ENCODE measurements at regions not wholly inside any gene's neighbourhood (a gene's known extent, or its start where the extent isn't known, plus 50 kb on each side); places are given as distances from the start of the nearest gene placed in this dataset.

DNA sequence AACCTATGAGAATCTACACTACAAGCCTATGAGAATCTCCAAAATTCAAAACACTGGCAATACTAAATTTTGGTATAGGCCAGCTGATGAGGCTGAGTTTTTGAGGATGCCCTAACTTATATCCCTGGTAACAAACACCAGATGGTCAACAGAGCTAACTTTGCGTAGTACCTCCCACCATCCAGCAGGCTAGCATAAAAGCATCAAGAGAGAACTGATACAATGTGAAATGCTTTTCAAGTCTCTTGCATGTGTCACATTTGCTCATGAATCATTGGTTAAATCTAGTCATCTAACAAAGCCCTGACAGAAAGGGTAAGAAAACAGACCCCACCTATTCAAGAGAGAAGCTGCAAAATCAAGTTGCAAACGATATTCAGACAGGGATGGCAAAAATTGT is 1609.7 kb upstream of the CDH9 start:
- Histone ChIP-seq H3K36me3 (ENCODE audit: insufficient read depth, low read length) (no peaks in the 10 kb centered on the region), H3K4me2 (ENCODE audit: low read length) (no peak overlapping the region), H3K4me3 (ENCODE audit: low read depth, low read length, poor library complexity, severe bottlenecking) (no peak overlapping the region), H3K9me3 (ENCODE audit: low read length) (no peaks in the 10 kb centered on the region), H3K79me2 (ENCODE audit: insufficient read depth, low read depth, low read length) (no peaks in the 10 kb centered on the region), H3K9me2 (ENCODE audit: insufficient read depth, low read length) (no peaks in the 10 kb centered on the region), H3K27ac (ENCODE audit: low read depth, low read length, poor library complexity, severe bottlenecking) (no peak overlapping the region), H4K20me1 (ENCODE audit: insufficient read depth, low read length) (no peaks in the 10 kb centered on the region), H3K4me1 (ENCODE audit: insufficient read depth, low read length, poor library complexity, severe bottlenecking) (no peaks in the 10 kb centered on the region), H2AFZ (ENCODE audit: low read length) (no peak overlapping the region)
- intact Hi-C loops (cut with micrococcal nuclease; ENCODE audit: unreplicated experiment) = no loop called here
- ChIA-PET POLR2A (no interaction called here), CTCF (ENCODE audit: unreplicated experiment) (no interaction called here)
- no TSS peak for BruUV-seq (replicated peaks)
- no peak for TF ChIP-seq EZH2phosphoT487 (IDR thresholded peaks at IDR 0.05; ENCODE audit: borderline replicate concordance, low read depth, low read length)
- TF ChIP-seq, protein P1, sequence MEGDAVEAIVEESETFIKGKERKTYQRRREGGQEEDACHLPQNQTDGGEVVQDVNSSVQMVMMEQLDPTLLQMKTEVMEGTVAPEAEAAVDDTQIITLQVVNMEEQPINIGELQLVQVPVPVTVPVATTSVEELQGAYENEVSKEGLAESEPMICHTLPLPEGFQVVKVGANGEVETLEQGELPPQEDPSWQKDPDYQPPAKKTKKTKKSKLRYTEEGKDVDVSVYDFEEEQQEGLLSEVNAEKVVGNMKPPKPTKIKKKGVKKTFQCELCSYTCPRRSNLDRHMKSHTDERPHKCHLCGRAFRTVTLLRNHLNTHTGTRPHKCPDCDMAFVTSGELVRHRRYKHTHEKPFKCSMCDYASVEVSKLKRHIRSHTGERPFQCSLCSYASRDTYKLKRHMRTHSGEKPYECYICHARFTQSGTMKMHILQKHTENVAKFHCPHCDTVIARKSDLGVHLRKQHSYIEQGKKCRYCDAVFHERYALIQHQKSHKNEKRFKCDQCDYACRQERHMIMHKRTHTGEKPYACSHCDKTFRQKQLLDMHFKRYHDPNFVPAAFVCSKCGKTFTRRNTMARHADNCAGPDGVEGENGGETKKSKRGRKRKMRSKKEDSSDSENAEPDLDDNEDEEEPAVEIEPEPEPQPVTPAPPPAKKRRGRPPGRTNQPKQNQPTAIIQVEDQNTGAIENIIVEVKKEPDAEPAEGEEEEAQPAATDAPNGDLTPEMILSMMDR (conservative IDR thresholded peaks at IDR 0.05; ENCODE audit: low read length) = no peak
- DNase-seq (ENCODE audit: low spot score) = no peak

DNA sequence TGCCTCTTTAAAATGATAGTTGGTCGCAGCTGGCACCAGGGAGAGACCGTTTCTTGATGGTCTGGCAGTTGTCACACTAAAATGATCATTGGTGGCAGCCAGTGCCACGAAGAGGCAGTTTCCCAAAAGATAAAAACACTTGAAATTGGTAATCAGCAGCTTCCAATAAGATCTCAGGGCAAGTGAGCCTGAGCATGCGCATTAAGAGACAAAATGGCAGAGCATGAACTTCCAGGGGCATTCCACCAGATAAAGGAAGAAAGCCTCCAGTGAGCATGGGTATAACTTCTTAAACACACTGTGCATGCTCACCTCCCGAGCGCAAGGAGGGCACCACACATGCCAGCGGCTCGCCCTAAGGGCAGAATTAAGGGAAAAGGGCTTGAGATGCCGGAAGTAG is 1594.2 kb upstream of the CDH9 start:
- no peaks in the 10 kb centered on the region for H4K20me1 ChIP-seq (ENCODE audit: insufficient read depth, low read length)
- BruUV-seq (replicated peaks) = no TSS peak
- H3K4me2 ChIP-seq (ENCODE audit: low read length) = no peak overlapping the region
- H3K4me1 ChIP-seq (ENCODE audit: insufficient read depth, low read length, poor library complexity, severe bottlenecking) = no peaks in the 10 kb centered on the region
- H2AFZ ChIP-seq (ENCODE audit: low read length) = no peak overlapping the region
- no peaks in the 10 kb centered on the region for H3K79me2 ChIP-seq (ENCODE audit: insufficient read depth, low read depth, low read length)
- no peak for TF ChIP-seq EZH2phosphoT487 (IDR thresholded peaks at IDR 0.05; ENCODE audit: borderline replicate concordance, low read depth, low read length)
- TF ChIP-seq, protein P1 (conservative IDR thresholded peaks at IDR 0.05; ENCODE audit: low read length) = no peak
- intact Hi-C loops (cut with micrococcal nuclease; ENCODE audit: unreplicated experiment) = no loop called here
- no peak for DNase-seq (ENCODE audit: low spot score)
- POLR2A ChIA-PET = no interaction called here
- no peaks in the 10 kb centered on the region for H3K9me2 ChIP-seq (ENCODE audit: insufficient read depth, low read length)
- peaks cover 5% of the 10 kb centered on the region; the same call in 1 of the 2 replicates for H3K9me3 ChIP-seq (ENCODE audit: low read length)
- H3K4me3 ChIP-seq (ENCODE audit: low read depth, low read length, poor library complexity, severe bottlenecking) = no peak overlapping the region
- no peaks in the 10 kb centered on the region for H3K36me3 ChIP-seq (ENCODE audit: insufficient read depth, low read length)
- H3K27ac ChIP-seq (ENCODE audit: low read depth, low read length, poor library complexity, severe bottlenecking) = no peak overlapping the region
- CTCF ChIA-PET (ENCODE audit: unreplicated experiment) = no interaction called here

DNA sequence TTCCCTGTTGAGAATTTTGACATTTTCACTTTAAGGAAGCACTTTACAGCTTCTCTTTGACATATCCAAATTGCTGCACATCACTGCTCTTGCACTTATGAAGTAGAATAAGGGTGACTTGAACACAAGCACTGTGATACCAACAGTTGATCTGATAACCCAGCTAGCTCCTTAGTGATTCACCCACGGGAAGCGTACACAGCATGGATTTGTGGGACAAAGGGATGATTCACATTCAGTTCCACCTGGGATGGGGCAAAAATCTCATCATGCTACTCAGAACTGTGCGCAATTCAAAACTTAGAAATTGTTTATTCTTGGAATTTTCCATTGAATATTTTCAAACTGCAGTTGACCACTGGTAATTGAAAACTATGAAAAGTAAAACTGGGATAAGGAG is 1565.5 kb upstream of the CDH9 start:
- H3K27ac ChIP-seq (ENCODE audit: low read depth, low read length, poor library complexity, severe bottlenecking) = no peak overlapping the region
- H2AFZ ChIP-seq (ENCODE audit: low read length) = no peak overlapping the region

More for the DNA sequence above, 1565.5 kb upstream of the CDH9 start:
- ChIA-PET POLR2A (no interaction called here), CTCF (ENCODE audit: unreplicated experiment) (no interaction called here)
- no TSS peak for BruUV-seq (replicated peaks)
- no peak for DNase-seq (ENCODE audit: low spot score)
- H3K79me2 ChIP-seq (ENCODE audit: insufficient read depth, low read depth, low read length) = no peaks in the 10 kb centered on the region
- H3K4me3 ChIP-seq (ENCODE audit: low read depth, low read length, poor library complexity, severe bottlenecking) = no peak overlapping the region
- H3K9me2 ChIP-seq (ENCODE audit: insufficient read depth, low read length) = no peaks in the 10 kb centered on the region
- no peaks in the 10 kb centered on the region for H3K4me1 ChIP-seq (ENCODE audit: insufficient read depth, low read length, poor library complexity, severe bottlenecking)
- H4K20me1 ChIP-seq (ENCODE audit: insufficient read depth, low read length) = no peaks in the 10 kb centered on the region
- peaks cover 6% of the 10 kb centered on the region; the same call in 1 of the 2 replicates for H3K9me3 ChIP-seq (ENCODE audit: low read length)
- intact Hi-C loops (cut with micrococcal nuclease; ENCODE audit: unreplicated experiment) = loop anchor here (1.0 kb wide), 1 partner anchor 18 kb away; no protein-coding TSS in a partner anchor
- H3K36me3 ChIP-seq (ENCODE audit: insufficient read depth, low read length) = no peaks in the 10 kb centered on the region
- no peak overlapping the region for H3K4me2 ChIP-seq (ENCODE audit: low read length)
- TF ChIP-seq, protein P1 (conservative IDR thresholded peaks at IDR 0.05; ENCODE audit: low read length) = no peak

All from OCI-LY7 (cell line).